B cell (primary cell): ENCODE measurements at regions not wholly inside any gene's neighbourhood (a gene's known extent, or its start where the extent isn't known, plus 50 kb on each side); places are given as distances from the start of the nearest gene placed in this dataset.

Experiments used
- ATAC-seq: fragments of 200-7000 bp; cut with Tn5 transposase; one replicate; pipeline ENCODE4 v1.10.0; 2021; ENCODE audit warnings: low read depth, mild to moderate bottlenecking, moderate number of reproducible peaks, moderate library complexity
- CTCF ChIA-PET: fragments of 350-600 bp; sonication (Branson Sonifier 250); formaldehyde crosslinking; loops from one replicate; lab custom pipeline; 2021; ENCODE audit warnings: antibody characterized with exemption, inconsistent platforms; lab: Charles Lee
- POLR2A ChIA-PET: fragments of 350-600 bp; sonication (Branson Sonifier 250); formaldehyde crosslinking; loops from one replicate; lab custom pipeline; 2021; ENCODE audit warnings: antibody characterized with exemption; lab: Charles Lee
- DNase-seq: peaks from one replicate; pipeline ENCODE4 v3.0.0; 2013
- H2AFZ ChIP-seq: 2 replicates; pipeline ENCODE4 v1.6.1; 2012; ENCODE audit warnings: mild to moderate bottlenecking, low read depth, low read length; ENCODE audit not compliant: insufficient read depth, poor library complexity, severe bottlenecking
- H3K27ac ChIP-seq, 2 donors: 1 replicate in 1 of 2; 2 replicates in 1 of 2; pipeline ENCODE4 v1.5.1; 2012 to 2013; ENCODE audit warnings: low read length in 2 of 2, mild to moderate bottlenecking in 2 of 2, moderate library complexity in 1 of 2
- H3K27me3 ChIP-seq, 4 experiments: fragments of 200-600 bp in 1 of 4; sonication (generic) in 1 of 4; replicated peaks in 1 of 4; 1 replicate in 2 of 4; 2 replicates in 2 of 4; pipeline versions ENCODE4 v1.6.1 to v1.7.0; 2013 to 2016; ENCODE audit warnings: low read length in 3 of 4, mild to moderate bottlenecking in 2 of 4, mixed read lengths in 1 of 4, moderate library complexity in 1 of 4; ENCODE audit not compliant: insufficient read depth in 4 of 4, control insufficient read depth in 3 of 4; ENCODE audit errors: control extremely low read depth in 1 of 4
- H3K36me3 ChIP-seq, 2 experiments: replicated peaks in 1 of 2; 1 replicate in 1 of 2; 2 replicates in 1 of 2; pipeline versions ENCODE4 v1.6.1 to v1.7.1; 2013; ENCODE audit warnings: low read length in 1 of 2; ENCODE audit not compliant: insufficient read depth in 2 of 2, control insufficient read depth in 1 of 2; ENCODE audit errors: control extremely low read depth in 1 of 2, extremely low read depth in 1 of 2
- H3K4me1 ChIP-seq, 2 donors: fragments of 200-600 bp in 1 of 2; sonication (generic) in 1 of 2; 1 replicate in 1 of 2; 2 replicates in 1 of 2; pipeline versions ENCODE4 v1.5.1 to v1.6.1; 2013 to 2017; ENCODE audit warnings: low read length in 2 of 2; ENCODE audit not compliant: control insufficient read depth in 2 of 2, insufficient read depth in 2 of 2
- H3K4me2 ChIP-seq: replicated peaks from 2 replicates; pipeline ENCODE3; 2012; ENCODE audit warnings: mild to moderate bottlenecking, low read depth, low read length; ENCODE audit not compliant: poor library complexity, severe bottlenecking
- H3K4me3 ChIP-seq, 5 experiments: fragments of 200-600 bp in 1 of 5; sonication (generic) in 1 of 5; 1 replicate in 3 of 5; 2 replicates in 2 of 5; pipeline versions ENCODE4 v1.5.1 to v1.7.0; 2011 to 2016; ENCODE audit warnings: low read length in 4 of 5, mild to moderate bottlenecking in 4 of 5, low read depth in 2 of 5, control low read depth in 1 of 5, moderate library complexity in 1 of 5; ENCODE audit not compliant: insufficient read depth in 1 of 5; ENCODE audit errors: control extremely low read depth in 1 of 5, extremely low read depth in 1 of 5
- H3K79me2 ChIP-seq: fragments of 200-600 bp; sonication (generic); one replicate; pipeline ENCODE4 v1.6.0; 2016; ENCODE audit warnings: low read length; ENCODE audit not compliant: control insufficient read depth, insufficient read depth
- H3K9ac ChIP-seq: fragments of 200-600 bp; sonication (generic); 2 replicates; pipeline ENCODE4 v1.6.1; 2017; ENCODE audit warnings: mild to moderate bottlenecking, low read length, moderate library complexity
- H3K9me3 ChIP-seq, 3 donors: one replicate each; pipeline versions ENCODE4 v1.6.1 to v1.7.1; 2013; ENCODE audit warnings: low read length in 2 of 3; ENCODE audit not compliant: control insufficient read depth in 2 of 3, insufficient read depth in 1 of 3; ENCODE audit errors: control extremely low read depth in 1 of 3
- H4K20me1 ChIP-seq: 2 replicates; pipeline ENCODE4 v1.6.0; 2012; ENCODE audit warnings: mild to moderate bottlenecking, low read length; ENCODE audit not compliant: insufficient read depth, control insufficient read depth, poor library complexity, severe bottlenecking
- H3K27ac Mint-ChIP-seq: one replicate; pipeline ENCODE4 v1.8.0; 2021; ENCODE audit warnings: mixed read lengths
- H3K27me3 Mint-ChIP-seq: one replicate; pipeline ENCODE4 v1.8.0; 2021; ENCODE audit warnings: mixed read lengths
- H3K4me1 Mint-ChIP-seq: one replicate; pipeline ENCODE4 v1.8.0; 2021; ENCODE audit warnings: mixed read lengths
- H3K4me3 Mint-ChIP-seq: one replicate; pipeline ENCODE4 v1.8.0; 2021; ENCODE audit warnings: mixed read lengths
- H3K9me3 Mint-ChIP-seq: one replicate; pipeline ENCODE4 v1.8.0; 2022; ENCODE audit warnings: mixed read lengths; ENCODE audit not compliant: insufficient read depth
- CTCF ChIP-seq: fragments of 200-600 bp; IDR thresholded peaks from one replicate; pipeline ENCODE4 v1.8.0; 2022; ENCODE audit warnings: antibody characterized with exemption, mild to moderate bottlenecking
- EZH2 ChIP-seq: IDR thresholded peaks from 2 replicates; pipeline ENCODE4 v1.6.1; 2012; ENCODE audit warnings: borderline replicate concordance, low read depth, mild to moderate bottlenecking, moderate library complexity, low read length; ENCODE audit not compliant: insufficient read depth, poor library complexity, severe bottlenecking
- WGBS: methylation state at CpG from one replicate; pipeline ENCODE4 v1.1.5; 2013; ENCODE audit warnings: missing lambda C conversion rate; ENCODE audit not compliant: insufficient coverage; 5-methylcytosine and 5-hydroxymethylcytosine counted together
- intact Hi-C: fragments of 100-400 bp; cut with micrococcal nuclease; formaldehyde crosslinking; loops from one replicate; pipeline ENCODE4 v1.10.0; 2022

- no peaks in the 10 kb centered on the region for H3K9me3 Mint-ChIP-seq
- Histone ChIP-seq H3K4me3 (no peak overlapping the region), H3K9me3 (no peaks in the 10 kb centered on the region), H3K27ac (no peak overlapping the region), H3K4me2 (no peak overlapping the region), H3K4me1 (peaks cover 0 to 5% of the 10 kb centered on the region in 2 donors), H3K9ac (no peak overlapping the region), H2AFZ (no peak overlapping the region), H3K27me3 (peaks cover 0 to 9% (median 1%) of the 10 kb centered on the region in 4 experiments), H3K79me2 (no peaks in the 10 kb centered on the region), H4K20me1 (no peaks in the 10 kb centered on the region), H3K36me3 (no peaks in the 10 kb centered on the region)
- no peak for DNase-seq
- no peaks in the 10 kb centered on the region for H3K27me3 Mint-ChIP-seq
- ChIA-PET POLR2A (no interaction called here), CTCF (no interaction called here)
- ATAC-seq: no peak
- H3K4me3 Mint-ChIP-seq: no peak overlapping the region
- peaks cover 12% of the 10 kb centered on the region for H3K4me1 Mint-ChIP-seq
- TF ChIP-seq EZH2: no peak
- no peak for TF ChIP-seq CTCF
- intact Hi-C loops: no loop called here
- 60% methylated on average over 1 of the region's 5 CpGs for WGBS
- no peak overlapping the region for H3K27ac Mint-ChIP-seq
These were observed 355.7 kb downstream of the MID1IP1 start for GRCh38 chrX:39157006-39157405.

- Histone ChIP-seq H3K27ac (no peak overlapping the region), H3K36me3 (no peaks in the 10 kb centered on the region), H3K27me3 (peaks cover 0 to 9% (median 3%) of the 10 kb centered on the region in 4 experiments), H3K4me3 (no peak overlapping the region), H3K9ac (no peak overlapping the region), H3K9me3 (no peaks in the 10 kb centered on the region), H3K79me2 (no peaks in the 10 kb centered on the region), H2AFZ (no peak overlapping the region), H3K4me2 (no peak overlapping the region), H3K4me1 (peaks cover 4 to 6% of the 10 kb centered on the region in 2 donors), H4K20me1 (no peaks in the 10 kb centered on the region)
- H3K9me3 Mint-ChIP-seq: no peaks in the 10 kb centered on the region
- intact Hi-C loops: no loop called here
- ChIA-PET POLR2A (no interaction called here), CTCF (no interaction called here)
- H3K27me3 Mint-ChIP-seq: peaks cover under 1% of the 10 kb centered on the region
- H3K4me3 Mint-ChIP-seq: no peak overlapping the region
- H3K27ac Mint-ChIP-seq: no peak overlapping the region
- DNase-seq (no peak), ATAC-seq (no peak)
- TF ChIP-seq CTCF (no peak), EZH2 (no peak)
- peaks cover 14% of the 10 kb centered on the region for H3K4me1 Mint-ChIP-seq
- 81% methylated on average over 5 of the region's 6 CpGs for WGBS
These were observed 356.5 kb downstream of the MID1IP1 start for GRCh38 chrX:39157796-39158195.
